SK-N-SH treated with all-trans-retinoic acid at 6 μM for 48 hours (cell line): ENCODE measurements at regions not wholly inside any gene's neighbourhood (a gene's known extent, or its start where the extent isn't known, plus 50 kb on each side); places are given as distances from the start of the nearest gene placed in this dataset.

Experiments
- ATAC-seq: fragments of 200-7000 bp; cut with Tn5 transposase; 3 replicates; pipeline ENCODE4 v1.9.1; 2020; ENCODE audit warnings: mild to moderate bottlenecking, moderate library complexity
- ARNTL ChIP-seq: fragments of 450-650 bp; formaldehyde crosslinking; IDR thresholded peaks from 2 replicates; pipeline ENCODE4 v1.5.0; 2020; ENCODE audit warnings: low read depth, mild to moderate bottlenecking, moderate library complexity, borderline replicate concordance
- BACH2 ChIP-seq: fragments of 250-450 bp; sonication (Bioruptor Pico); IDR thresholded peaks from 2 replicates; pipeline ENCODE4 v1.9.0; 2021; ENCODE audit warnings: mild to moderate bottlenecking, borderline replicate concordance
- CREB5 ChIP-seq: fragments of 250-450 bp; sonication (Bioruptor Pico); IDR thresholded peaks from 2 replicates; pipeline ENCODE4 v1.5.1; 2020; ENCODE audit warnings: low read depth, mild to moderate bottlenecking, moderate library complexity
- CSDC2 ChIP-seq: fragments of 250-450 bp; sonication (Bioruptor Pico); IDR thresholded peaks from 2 replicates; pipeline ENCODE4 v1.5.0; 2020; ENCODE audit warnings: mild to moderate bottlenecking, moderate library complexity
- CSRNP3 ChIP-seq: fragments of 250-450 bp; sonication (Bioruptor Pico); IDR thresholded peaks from 2 replicates; pipeline ENCODE4 v1.5.1; 2021; ENCODE audit warnings: mild to moderate bottlenecking, moderate library complexity
- ESRRG ChIP-seq: fragments of 250-450 bp; sonication (Bioruptor Pico); IDR thresholded peaks from 2 replicates; pipeline ENCODE4 v1.6.1; 2021; ENCODE audit warnings: mild to moderate bottlenecking
- GLIS3 ChIP-seq: fragments of 250-450 bp; sonication (Bioruptor Pico); IDR thresholded peaks from 2 replicates; pipeline ENCODE4 v1.5.0; 2020; ENCODE audit warnings: mild to moderate bottlenecking, moderate library complexity
- ISL1 ChIP-seq: fragments of 250-450 bp; sonication (Bioruptor Pico); IDR thresholded peaks from 2 replicates; pipeline ENCODE4 v2.1.2; 2022; ENCODE audit warnings: mild to moderate bottlenecking, moderate library complexity
- OSR1 ChIP-seq: fragments of 250-450 bp; sonication (Bioruptor Pico); IDR thresholded peaks from 2 replicates; pipeline ENCODE4 v1.8.0; 2022; ENCODE audit warnings: moderate library complexity, mild to moderate bottlenecking, inconsistent platforms
- PATZ1 ChIP-seq: fragments of 250-450 bp; sonication (Bioruptor Pico); IDR thresholded peaks from 2 replicates; pipeline ENCODE4 v1.8.0; 2020; ENCODE audit warnings: mild to moderate bottlenecking, moderate library complexity, borderline replicate concordance
- POU6F1 ChIP-seq: fragments of 250-450 bp; sonication (Bioruptor Pico); IDR thresholded peaks from 2 replicates; pipeline ENCODE4 v1.8.0; 2021; ENCODE audit warnings: low read depth, mild to moderate bottlenecking, moderate library complexity, borderline replicate concordance
- PPARA ChIP-seq: fragments of 250-450 bp; sonication (Bioruptor Pico); IDR thresholded peaks from 2 replicates; pipeline ENCODE4 v1.5.0; 2020; ENCODE audit warnings: mild to moderate bottlenecking, borderline replicate concordance
- RARB ChIP-seq: fragments of 250-450 bp; sonication (Bioruptor Pico); IDR thresholded peaks from 2 replicates; pipeline ENCODE4 v1.8.0; 2021; ENCODE audit warnings: mild to moderate bottlenecking, moderate library complexity
- SNAI2 ChIP-seq: fragments of 250-450 bp; sonication (Bioruptor Pico); IDR thresholded peaks from 2 replicates; pipeline ENCODE4 v1.5.0; 2020; ENCODE audit warnings: mild to moderate bottlenecking, moderate library complexity
- TCF4 ChIP-seq: fragments of 250-450 bp; sonication (Bioruptor Pico); IDR thresholded peaks from 2 replicates; pipeline ENCODE4 v1.8.0; 2021; ENCODE audit warnings: mild to moderate bottlenecking, moderate library complexity, borderline replicate concordance
- TOX ChIP-seq: fragments of 250-450 bp; sonication (Bioruptor Pico); IDR thresholded peaks from 2 replicates; pipeline ENCODE4 v1.8.0; 2021; ENCODE audit warnings: mild to moderate bottlenecking, moderate library complexity, borderline replicate concordance
- ZC3H10 ChIP-seq: fragments of 250-450 bp; sonication (Bioruptor Pico); IDR thresholded peaks from 2 replicates; pipeline ENCODE4 v1.5.1; 2021; ENCODE audit warnings: mild to moderate bottlenecking, moderate library complexity
- ZFP3 ChIP-seq: fragments of 250-450 bp; sonication (Bioruptor Pico); IDR thresholded peaks from 2 replicates; pipeline ENCODE4 v1.5.0; 2020; ENCODE audit warnings: mild to moderate bottlenecking, moderate library complexity
- ZFP30 ChIP-seq: fragments of 450-650 bp; formaldehyde crosslinking; IDR thresholded peaks from 2 replicates; pipeline ENCODE4 v1.5.0; 2022; ENCODE audit warnings: mild to moderate bottlenecking, moderate library complexity
- ZNF565 ChIP-seq: fragments of 450-650 bp; formaldehyde crosslinking; conservative IDR thresholded peaks from 2 replicates; pipeline ENCODE4 v1.5.0; 2020; ENCODE audit warnings: low read depth, mild to moderate bottlenecking, moderate library complexity
- ZNF70 ChIP-seq: fragments of 450-650 bp; formaldehyde crosslinking; IDR thresholded peaks from 2 replicates; pipeline ENCODE4 v1.5.0; 2020; ENCODE audit warnings: mild to moderate bottlenecking, moderate library complexity
- ZNF8 ChIP-seq: fragments of 450-650 bp; formaldehyde crosslinking; IDR thresholded peaks from 2 replicates; pipeline ENCODE4 v1.5.0; 2020; ENCODE audit warnings: mild to moderate bottlenecking, moderate library complexity

- no peak for TF ChIP-seq ZC3H10 (CRISPR knock-in tag)
- TF ChIP-seq CSDC2 (CRISPR knock-in tag): no peak
- TF ChIP-seq CREB5 (CRISPR knock-in tag): no peak
- no peak for TF ChIP-seq ISL1 (CRISPR knock-in tag)
- no peak for TF ChIP-seq RARB
- TF ChIP-seq ZFP3 (CRISPR knock-in tag): no peak
- TF ChIP-seq TCF4: no peak
- TF ChIP-seq ZNF70 (CRISPR knock-in tag): no peak
- ATAC-seq: no peak
Observed at GRCh38 chr18:22057908-22058527, 111.4 kb upstream of the GATA6 start.

- ATAC-seq: no peak
- TF ChIP-seq GLIS3 (CRISPR knock-in tag): no peak
- TF ChIP-seq ZNF565: no peak
- TF ChIP-seq CSRNP3 (CRISPR knock-in tag): no peak
- TF ChIP-seq POU6F1 (CRISPR knock-in tag): no peak
- TF ChIP-seq TOX: no peak
- no peak for TF ChIP-seq PPARA (CRISPR knock-in tag)
Observed at GRCh38 chr18:22060361-22060760, 109.0 kb upstream of the GATA6 start.

GRCh38 chr18:22063102-22063501 is 106.3 kb upstream of the GATA6 start:
- TF ChIP-seq BACH2 (CRISPR knock-in tag) (no peak), TCF4 (no peak), ZFP3 (CRISPR knock-in tag) (no peak), RARB (no peak), PATZ1 (CRISPR knock-in tag) (no peak)
- no peak for ATAC-seq

GRCh38 chr18:22063672-22064071 is 105.7 kb upstream of the GATA6 start:
- no peak for ATAC-seq

More at GRCh38 chr18:22063672-22064071, 105.7 kb upstream of the GATA6 start:
- TF ChIP-seq POU6F1 (CRISPR knock-in tag): no peak
- no peak for TF ChIP-seq ZNF70 (CRISPR knock-in tag)
- no peak for TF ChIP-seq PATZ1 (CRISPR knock-in tag)
- TF ChIP-seq SNAI2: no peak
- no peak for TF ChIP-seq OSR1 (CRISPR knock-in tag)
- no peak for TF ChIP-seq ISL1 (CRISPR knock-in tag)
- no peak for TF ChIP-seq BACH2 (CRISPR knock-in tag)
- no peak for TF ChIP-seq ESRRG (CRISPR knock-in tag)
- TF ChIP-seq ZC3H10 (CRISPR knock-in tag): no peak
- no peak for TF ChIP-seq TOX
- TF ChIP-seq ZNF8 (CRISPR knock-in tag): no peak
- no peak for TF ChIP-seq ZNF565
- TF ChIP-seq CSRNP3 (CRISPR knock-in tag): no peak
- no peak for TF ChIP-seq GLIS3 (CRISPR knock-in tag)
- TF ChIP-seq ZFP30 (CRISPR knock-in tag): no peak
- TF ChIP-seq ZFP3 (CRISPR knock-in tag): no peak
- no peak for TF ChIP-seq CSDC2 (CRISPR knock-in tag)
- TF ChIP-seq ARNTL (CRISPR knock-in tag): no peak
- TF ChIP-seq CREB5 (CRISPR knock-in tag): no peak
